ENCODE measurements at regions not wholly inside any gene's neighbourhood (a gene's known extent, or its start where the extent isn't known, plus 50 kb on each side); places are given as distances from the start of the nearest gene placed in this dataset.
A peak's percentile ranks its signal among the peaks of the same experiment; 100 is the strongest.

DNA sequence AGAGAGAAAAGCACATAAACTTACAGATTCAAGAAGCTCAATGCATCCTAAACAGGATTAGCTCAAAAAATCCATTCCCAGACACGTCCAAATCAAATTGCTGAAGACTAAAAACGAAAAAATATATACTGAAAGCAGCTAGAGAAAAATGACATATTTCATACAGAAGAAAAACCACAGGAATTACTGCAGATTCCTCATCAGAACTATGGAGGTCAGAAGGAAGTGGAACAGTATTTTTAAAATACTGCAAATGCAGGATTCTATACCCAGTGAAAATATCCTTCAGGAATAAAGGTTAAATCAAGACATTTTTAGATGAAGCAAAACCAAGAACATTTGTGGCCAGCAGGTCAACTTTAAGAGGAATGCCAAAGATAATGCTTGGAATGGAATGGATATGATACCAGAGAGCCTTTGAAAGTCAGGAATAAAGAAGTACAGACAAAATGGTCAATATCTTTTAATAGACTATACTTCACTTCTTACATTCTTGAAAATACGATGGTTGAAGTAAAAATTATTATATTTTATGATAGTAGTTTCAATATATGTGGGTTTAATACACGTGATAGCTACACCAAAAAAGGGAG lies 352.9 kb downstream of the CTTN start:
- no peak for DNase-seq

- peak; percentile 82 for DNase-seq
Measured at GRCh38 chr11:70755410-70756158, 357.3 kb downstream of the CTTN start.

GRCh38 chr11:70756341-70756740 lies 358.0 kb downstream of the CTTN start:
- DNase-seq: no peak

GRCh38 chr11:70756756-70757155 lies 358.4 kb downstream of the CTTN start:
- no peak for DNase-seq

DNA sequence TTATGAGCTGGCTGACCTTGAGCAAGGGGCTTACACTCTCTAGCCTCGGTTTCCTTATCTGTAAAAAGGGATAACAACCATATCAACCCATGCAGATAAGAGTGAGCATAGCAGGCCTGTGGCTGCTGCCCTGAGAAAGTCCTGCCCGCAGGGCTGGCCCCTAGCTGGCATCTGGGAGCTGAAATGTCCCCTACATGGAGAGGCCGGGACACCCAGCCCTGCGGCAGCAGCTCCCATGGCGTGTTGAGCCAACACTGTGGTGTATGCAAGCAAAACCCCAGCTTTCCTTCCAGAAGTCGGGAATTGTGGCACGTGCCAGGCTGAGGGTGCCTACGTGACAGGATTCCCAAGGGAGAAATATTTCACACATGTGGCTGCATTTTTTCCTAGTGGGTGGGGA lies 358.9 kb downstream of the CTTN start:
- DNase-seq: no peak

DNA sequence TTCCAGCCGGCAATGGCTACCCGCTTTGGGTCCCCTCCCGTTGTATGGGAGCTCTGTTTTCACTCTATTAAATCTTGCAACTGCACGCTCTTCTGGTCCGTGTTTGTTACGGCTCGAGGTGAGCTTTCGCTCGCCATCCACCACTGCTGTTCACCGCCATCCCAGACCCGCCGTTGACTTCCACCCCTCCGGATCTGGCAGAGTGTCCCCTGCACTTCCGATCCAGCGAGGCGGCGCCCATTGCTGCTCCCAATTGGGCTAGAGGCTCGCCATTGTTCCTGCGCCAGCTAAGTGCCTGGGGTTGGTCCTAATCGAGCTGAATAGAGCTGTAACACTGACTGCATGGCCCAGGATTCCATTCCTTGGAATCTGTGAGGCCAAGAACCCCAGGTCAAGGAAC lies 359.9 kb downstream of the CTTN start:
- DNase-seq: no peak

- DNase-seq: no peak
Measured at GRCh38 chr11:70759846-70760245, 361.5 kb downstream of the CTTN start.

- DNase-seq: no peak
Measured at GRCh38 chr11:70760416-70761020, 362.2 kb downstream of the CTTN start.

- peak; percentile 43 for DNase-seq
Measured at GRCh38 chr11:70761094-70761907, 363.0 kb downstream of the CTTN start.

- DNase-seq: no peak
Measured at GRCh38 chr11:70761908-70762337, 363.6 kb downstream of the CTTN start.

- peak; percentile 58 for DNase-seq
Measured at GRCh38 chr11:70762810-70763209, 364.5 kb downstream of the CTTN start.

DNA sequence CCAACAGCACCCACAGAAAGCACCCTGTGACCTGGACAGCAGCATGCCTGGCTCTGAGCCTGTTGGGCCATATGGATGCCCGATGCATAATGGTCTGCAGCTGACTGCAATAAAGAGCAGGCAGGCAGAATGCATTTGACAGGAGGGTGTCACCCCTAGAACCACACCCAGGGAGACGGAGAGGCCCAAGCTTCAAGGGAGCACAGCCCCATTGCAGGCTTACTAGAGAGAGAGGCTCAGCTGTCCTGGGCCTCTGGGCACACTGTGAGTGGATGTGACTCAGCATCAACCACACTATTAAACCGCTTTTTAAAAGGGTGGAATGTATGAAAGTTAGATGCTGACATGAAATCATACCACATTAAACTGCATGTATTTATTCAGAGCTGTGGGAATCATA lies 365.3 kb downstream of the CTTN start:
- no peak for DNase-seq

DNA sequence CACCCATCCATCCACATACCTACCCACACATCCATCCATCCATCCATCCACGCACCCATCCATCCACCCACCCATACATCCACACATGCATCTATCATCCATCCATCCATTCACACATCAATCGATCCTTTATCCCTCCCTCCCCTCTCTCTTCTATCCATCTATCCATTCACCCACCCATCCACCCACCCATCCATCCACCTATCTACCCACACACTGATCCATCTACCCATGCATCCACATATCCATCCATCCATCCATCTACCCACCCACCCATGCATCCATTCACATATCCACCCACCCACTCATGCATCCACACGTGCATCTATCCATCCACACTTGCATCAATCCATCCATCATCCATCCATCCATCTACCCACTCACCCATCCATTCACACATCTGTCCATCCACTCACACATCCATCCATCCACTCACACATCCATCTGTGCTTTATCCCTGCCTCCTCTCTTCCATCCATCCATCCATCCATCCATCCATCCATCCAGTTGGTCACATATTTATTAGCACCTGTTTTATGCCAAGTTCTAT lies 366.1 kb downstream of the CTTN start:
- DNase-seq: no peak

- no peak for DNase-seq
Measured at GRCh38 chr11:70766901-70767300, 368.6 kb downstream of the CTTN start.

- DNase-seq: no peak
Measured at GRCh38 chr11:70768346-70769095, 370.2 kb downstream of the CTTN start.

GRCh38 chr11:70769106-70769505 lies 370.8 kb downstream of the CTTN start:
- DNase-seq: no peak

DNA sequence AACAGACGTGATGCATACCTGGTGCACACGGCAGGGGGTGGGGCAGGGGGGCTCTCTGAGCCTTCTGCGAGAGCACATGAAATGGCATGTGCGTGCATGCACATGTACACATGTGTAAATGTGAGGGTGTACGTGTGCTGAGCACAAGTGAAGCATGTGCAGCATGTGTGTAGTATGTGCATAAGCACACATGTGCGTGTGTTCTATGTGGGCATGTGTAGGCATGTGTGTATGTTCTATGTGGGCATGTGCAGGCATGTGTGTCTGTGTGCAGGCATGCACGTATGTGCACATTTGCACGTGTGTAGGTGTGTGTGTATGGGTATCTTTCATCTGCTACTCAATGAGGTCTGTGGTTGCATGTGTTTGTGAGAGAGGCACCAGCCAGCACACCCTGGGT lies 371.2 kb downstream of the CTTN start:
- DNase-seq: no peak

DNA sequence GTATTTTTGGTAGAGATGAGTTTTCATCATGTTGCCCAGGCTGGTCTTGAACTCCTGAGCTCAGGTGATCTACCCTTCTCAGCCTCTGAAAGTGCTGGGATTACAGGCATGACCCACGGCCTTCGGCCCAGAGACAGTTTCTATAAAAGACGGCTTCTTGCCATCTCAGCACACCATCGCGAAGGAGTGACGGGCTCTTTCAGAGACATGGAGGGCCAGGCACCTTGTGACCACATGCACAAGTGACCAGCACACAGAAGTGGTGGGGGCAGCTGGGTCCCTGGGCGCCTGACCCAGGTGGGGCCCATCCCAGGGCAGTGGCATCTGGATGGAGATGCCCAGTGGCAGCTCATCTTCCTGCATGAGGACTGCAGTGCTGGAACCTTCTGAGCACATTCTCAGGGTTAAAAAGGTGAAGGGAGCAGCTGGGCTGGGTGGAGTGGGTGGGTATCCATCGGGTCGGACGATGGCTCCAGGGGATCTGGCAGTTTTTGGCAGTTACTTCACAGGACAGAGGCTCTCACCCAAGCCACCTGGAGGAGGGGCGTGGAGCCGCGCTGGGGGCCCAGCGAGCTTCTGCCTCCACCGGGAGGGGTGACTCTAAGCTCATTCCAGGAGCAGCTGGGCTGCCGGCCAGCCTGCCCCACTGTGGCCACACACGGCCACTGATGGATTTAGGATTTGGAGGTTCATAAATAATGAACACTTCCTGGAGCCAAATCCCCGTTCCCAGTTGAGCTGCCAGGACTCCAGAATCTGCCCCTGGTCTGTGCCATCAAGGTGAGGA lies 373.0 kb downstream of the CTTN start:
- no peak for DNase-seq

GRCh38 chr11:70772950-70773349 lies 374.6 kb downstream of the CTTN start:
- no peak for DNase-seq

DNA sequence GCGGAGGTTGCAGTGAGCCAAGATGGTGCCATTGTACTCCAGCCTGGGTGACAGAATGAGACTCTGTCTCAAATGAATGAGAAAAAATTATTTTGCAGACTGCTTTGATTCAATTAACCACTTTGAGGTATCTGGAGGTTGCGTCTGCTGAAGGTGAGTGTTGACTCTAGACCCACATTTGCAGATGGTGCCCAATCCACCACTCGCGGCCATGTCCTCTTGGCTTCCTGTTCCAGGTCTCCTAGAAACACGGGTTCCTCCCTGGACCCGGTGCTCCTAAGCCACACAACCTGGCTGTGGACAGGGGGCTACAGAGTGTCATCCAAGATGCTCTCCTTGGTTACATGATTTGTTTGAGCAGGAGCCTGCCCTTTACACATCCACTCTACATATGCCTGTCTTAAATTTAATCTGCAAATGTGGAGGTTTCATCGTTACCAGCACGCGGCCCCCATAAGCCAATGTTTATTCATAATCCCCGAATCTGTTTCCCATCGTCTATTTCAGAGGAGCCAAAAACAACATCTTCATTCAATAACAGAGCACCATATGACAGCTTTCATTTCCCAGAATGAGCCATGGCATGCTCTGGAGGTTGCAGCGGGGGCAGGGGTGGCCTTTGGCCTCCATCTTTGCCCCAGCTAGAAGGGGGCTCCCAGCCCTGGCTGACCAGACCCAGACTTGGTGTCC lies 377.2 kb downstream of the CTTN start:
- no peak for DNase-seq

All from RPMI8226 (cell line).